ENCODE measurements at regions not wholly inside any gene's neighbourhood (a gene's known extent, or its start where the extent isn't known, plus 50 kb on each side); places are given as distances from the start of the nearest gene placed in this dataset.

GRCh38 chr7:12984117-12984516 lies 296.7 kb downstream of the ARL4A start:
- H3K9me3 Mint-ChIP-seq = no peaks in the 10 kb centered on the region
- DNase-seq (no peak), ATAC-seq (ENCODE audit: low read depth in 2 of 2) (no peak)
- H3K4me1 Mint-ChIP-seq = no peaks in the 10 kb centered on the region
- H3K4me3 Mint-ChIP-seq = no peak overlapping the region
- no peak overlapping the region for H3K27ac Mint-ChIP-seq
- no peaks in the 10 kb centered on the region for H3K36me3 Mint-ChIP-seq
- H3K27me3 Mint-ChIP-seq = peaks cover 0 to 13% (median 3%) of the 10 kb centered on the region in 3 donors

GRCh38 chr7:12985228-12985627 lies 297.8 kb downstream of the ARL4A start:
- Mint-ChIP-seq H3K27me3 (peaks cover 0 to 13% (median 0%) of the 10 kb centered on the region in 3 donors), H3K27ac (no peak overlapping the region), H3K36me3 (no peaks in the 10 kb centered on the region), H3K4me1 (no peaks in the 10 kb centered on the region), H3K9me3 (no peaks in the 10 kb centered on the region), H3K4me3 (no peak overlapping the region)
- no peak for ATAC-seq (ENCODE audit: low read depth in 2 of 2)
- DNase-seq = no peak

GRCh38 chr7:12985752-12986151 lies 298.3 kb downstream of the ARL4A start:
- DNase-seq (no peak), ATAC-seq (ENCODE audit: low read depth in 2 of 2) (no peak)
- H3K27ac Mint-ChIP-seq = no peak overlapping the region
- no peaks in the 10 kb centered on the region for H3K9me3 Mint-ChIP-seq
- H3K4me1 Mint-ChIP-seq = no peaks in the 10 kb centered on the region
- peaks cover 0 to 13% (median 0%) of the 10 kb centered on the region in 3 donors for H3K27me3 Mint-ChIP-seq
- H3K4me3 Mint-ChIP-seq = no peak overlapping the region
- H3K36me3 Mint-ChIP-seq = no peaks in the 10 kb centered on the region

- Mint-ChIP-seq H3K4me3 (no peak overlapping the region), H3K27me3 (peaks cover 0 to 13% (median 0%) of the 10 kb centered on the region in 3 donors), H3K9me3 (no peaks in the 10 kb centered on the region), H3K4me1 (no peaks in the 10 kb centered on the region), H3K27ac (no peak overlapping the region), H3K36me3 (no peaks in the 10 kb centered on the region)
- ATAC-seq (ENCODE audit: low read depth in 2 of 2) = no peak
- DNase-seq = no peak
These were observed 299.8 kb downstream of the ARL4A start for GRCh38 chr7:12987238-12987637.

- Mint-ChIP-seq H3K27ac (no peak overlapping the region), H3K9me3 (no peaks in the 10 kb centered on the region), H3K4me3 (no peak overlapping the region), H3K36me3 (no peaks in the 10 kb centered on the region), H3K27me3 (peaks cover 0 to 5% (median 0%) of the 10 kb centered on the region in 3 donors), H3K4me1 (no peaks in the 10 kb centered on the region)
- ATAC-seq (ENCODE audit: low read depth in 2 of 2) (no peak), DNase-seq (no peak)
These were observed 303.0 kb downstream of the ARL4A start for GRCh38 chr7:12990440-12990839.

DNA sequence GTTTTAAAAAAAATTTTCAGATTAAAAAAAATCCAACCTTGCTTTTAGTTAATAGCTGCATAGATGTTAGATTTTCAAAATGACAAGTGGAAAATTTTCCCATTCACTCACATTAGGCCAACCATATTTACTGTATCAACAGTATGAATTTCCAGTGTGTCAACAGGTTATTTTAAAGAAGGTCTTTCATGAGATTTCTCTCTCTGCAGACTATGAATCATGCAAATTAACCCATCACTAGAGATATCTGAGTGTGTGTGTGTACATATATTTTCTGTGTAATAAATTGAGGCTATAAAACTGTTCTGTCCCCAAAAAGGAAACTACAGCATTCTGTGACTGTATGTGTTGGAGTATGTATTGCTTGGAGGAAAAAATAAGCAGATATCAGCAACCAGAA lies 305.6 kb downstream of the ARL4A start:
- Mint-ChIP-seq H3K4me1 (no peaks in the 10 kb centered on the region), H3K27me3 (peaks cover 0 to 5% (median 0%) of the 10 kb centered on the region in 3 donors), H3K27ac (no peak overlapping the region), H3K4me3 (no peak overlapping the region), H3K36me3 (no peaks in the 10 kb centered on the region), H3K9me3 (peaks cover 0 to 2% (median 0%) of the 10 kb centered on the region in 7 donors)
- ATAC-seq (ENCODE audit: low read depth in 2 of 2) = no peak
- DNase-seq = no peak

DNA sequence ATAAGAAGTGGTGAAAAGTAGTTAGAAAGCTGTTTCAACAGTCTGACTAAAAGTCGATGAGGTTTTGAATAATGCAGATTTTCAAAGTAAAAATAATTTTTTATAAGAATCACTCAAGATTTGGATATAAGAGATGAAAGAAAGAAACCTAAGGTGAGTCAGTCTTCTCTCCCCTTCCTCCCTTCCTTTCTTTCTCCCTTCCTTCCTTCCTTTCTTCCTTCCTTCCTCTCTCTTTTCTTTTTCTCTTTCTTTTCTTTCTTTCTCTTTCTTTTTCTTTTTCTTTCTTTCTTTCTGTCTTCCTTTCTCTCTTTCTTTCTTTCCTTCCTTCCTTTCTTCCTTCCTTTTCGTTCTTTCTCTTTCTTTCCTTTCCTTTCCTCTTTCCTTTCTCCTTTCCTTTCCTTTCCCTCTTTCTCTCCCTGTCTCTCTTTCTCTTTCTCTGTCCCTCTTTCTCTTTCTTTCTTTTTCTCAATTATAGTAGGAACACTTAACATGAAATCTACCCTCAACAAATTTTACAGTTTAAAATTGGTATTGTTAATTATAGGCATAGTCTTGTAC lies 308.6 kb downstream of the ARL4A start:
- peaks cover 0 to 5% (median 0%) of the 10 kb centered on the region in 3 donors for H3K27me3 Mint-ChIP-seq
- no peak overlapping the region for H3K27ac Mint-ChIP-seq
- H3K4me1 Mint-ChIP-seq = no peaks in the 10 kb centered on the region
- DNase-seq (no peak), ATAC-seq (ENCODE audit: low read depth in 2 of 2) (no peak)
- peaks cover 0 to 8% of the 10 kb centered on the region in 2 donors for H3K36me3 Mint-ChIP-seq
- no peak overlapping the region for H3K4me3 Mint-ChIP-seq
- H3K9me3 Mint-ChIP-seq = peaks cover 7 to 20% (median 12%) of the 10 kb centered on the region in 7 donors

GRCh38 chr7:13007331-13007730 lies 319.9 kb downstream of the ARL4A start:
- H3K4me3 Mint-ChIP-seq = no peak overlapping the region
- peaks cover 3 to 19% (median 6%) of the 10 kb centered on the region in 7 donors for H3K9me3 Mint-ChIP-seq
- DNase-seq (no peak), ATAC-seq (ENCODE audit: low read depth in 2 of 2) (no peak)
- H3K4me1 Mint-ChIP-seq = peaks cover 0 to 3% (median 0%) of the 10 kb centered on the region in 3 donors
- peaks cover 3 to 16% (median 7%) of the 10 kb centered on the region in 3 donors for H3K27me3 Mint-ChIP-seq
- H3K27ac Mint-ChIP-seq = no peak overlapping the region
- H3K36me3 Mint-ChIP-seq = peaks cover 7 to 9% of the 10 kb centered on the region in 2 donors

- Mint-ChIP-seq H3K4me1 (peaks cover 0 to 3% (median 0%) of the 10 kb centered on the region in 3 donors), H3K9me3 (peaks cover 2 to 6% (median 4%) of the 10 kb centered on the region in 7 donors), H3K27ac (peak overlapping the region in 2 of 6 donors; percentile 16 to 41), H3K27me3 (peaks cover 3 to 16% (median 7%) of the 10 kb centered on the region in 3 donors), H3K36me3 (peaks cover 7 to 9% of the 10 kb centered on the region in 2 donors), H3K4me3 (no peak overlapping the region)
- DNase-seq = no peak
- ATAC-seq (ENCODE audit: low read depth in 2 of 2) = no peak
These were observed 322.1 kb downstream of the ARL4A start for GRCh38 chr7:13009517-13009916.

DNA sequence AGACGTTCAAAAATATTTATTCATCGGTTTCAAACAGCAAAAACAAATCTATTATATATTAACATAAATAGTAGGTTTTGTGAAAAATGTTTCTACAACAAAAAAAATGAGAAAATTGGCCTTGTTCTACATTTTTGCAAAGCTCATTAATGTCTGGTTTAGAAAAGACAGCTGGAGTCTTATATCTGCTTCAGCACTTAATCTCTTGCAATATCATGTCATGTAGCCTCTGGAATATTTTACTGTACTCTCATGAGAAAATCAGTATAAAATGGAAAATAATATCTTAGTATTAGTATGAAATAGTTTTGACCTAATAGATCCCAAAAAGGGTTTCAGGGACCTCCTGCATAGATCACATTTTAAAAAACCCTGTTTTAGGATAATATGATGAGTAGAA lies 326.6 kb downstream of the ARL4A start:
- Mint-ChIP-seq H3K4me3 (no peak overlapping the region), H3K27ac (no peak overlapping the region), H3K36me3 (peaks cover 7 to 9% of the 10 kb centered on the region in 2 donors), H3K9me3 (peaks cover 0 to 5% (median 4%) of the 10 kb centered on the region in 7 donors), H3K27me3 (no peaks in the 10 kb centered on the region), H3K4me1 (peaks cover 0 to 3% (median 0%) of the 10 kb centered on the region in 3 donors)
- DNase-seq (no peak), ATAC-seq (ENCODE audit: low read depth in 2 of 2) (no peak)

DNA sequence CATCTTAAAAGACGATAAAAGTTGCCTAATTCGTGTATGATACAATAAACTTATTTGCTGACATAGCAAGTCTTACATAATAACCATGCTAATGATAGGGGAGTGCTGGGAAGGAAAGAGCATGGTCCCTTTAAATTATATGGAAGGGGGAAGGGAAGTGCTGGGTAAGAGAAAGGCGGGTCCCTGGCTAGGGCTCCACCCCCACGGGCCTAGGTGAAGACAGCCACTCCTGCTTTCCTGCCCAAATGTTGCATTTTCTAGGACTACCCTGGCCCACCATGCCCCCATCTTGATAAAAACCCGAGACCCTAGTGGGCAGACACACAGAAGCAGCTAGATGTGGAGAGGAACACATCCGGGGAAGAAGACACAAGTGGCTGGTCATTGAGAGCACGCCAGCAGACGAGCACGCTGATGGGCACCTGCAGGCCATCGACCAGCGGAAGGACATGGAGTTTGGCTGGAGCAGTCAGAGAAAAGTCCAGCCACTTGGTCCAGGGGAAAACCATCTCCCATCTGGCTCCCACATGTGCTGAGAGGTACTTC lies 328.7 kb downstream of the ARL4A start:
- no peak overlapping the region for H3K27ac Mint-ChIP-seq

GRCh38 chr7:13016592-13017332 lies 329.3 kb downstream of the ARL4A start:
- no peak for ATAC-seq (ENCODE audit: low read depth in 2 of 2)
- Mint-ChIP-seq H3K27ac (no peak overlapping the region), H3K9me3 (no peaks in the 10 kb centered on the region), H3K27me3 (peaks cover 0 to 6% (median 0%) of the 10 kb centered on the region in 3 donors), H3K4me1 (no peaks in the 10 kb centered on the region), H3K4me3 (no peak overlapping the region), H3K36me3 (no peaks in the 10 kb centered on the region)
- DNase-seq = no peak

More for the DNA sequence above, 328.7 kb downstream of the ARL4A start:
- ATAC-seq (ENCODE audit: low read depth in 2 of 2) (no peak), DNase-seq (no peak)
- Mint-ChIP-seq H3K9me3 (peaks cover 0 to 4% (median 3%) of the 10 kb centered on the region in 7 donors), H3K36me3 (peaks cover 4 to 5% of the 10 kb centered on the region in 2 donors), H3K4me1 (peaks cover 0 to 3% (median 0%) of the 10 kb centered on the region in 3 donors), H3K4me3 (no peak overlapping the region), H3K27me3 (peaks cover 0 to 6% (median 0%) of the 10 kb centered on the region in 3 donors)

DNA sequence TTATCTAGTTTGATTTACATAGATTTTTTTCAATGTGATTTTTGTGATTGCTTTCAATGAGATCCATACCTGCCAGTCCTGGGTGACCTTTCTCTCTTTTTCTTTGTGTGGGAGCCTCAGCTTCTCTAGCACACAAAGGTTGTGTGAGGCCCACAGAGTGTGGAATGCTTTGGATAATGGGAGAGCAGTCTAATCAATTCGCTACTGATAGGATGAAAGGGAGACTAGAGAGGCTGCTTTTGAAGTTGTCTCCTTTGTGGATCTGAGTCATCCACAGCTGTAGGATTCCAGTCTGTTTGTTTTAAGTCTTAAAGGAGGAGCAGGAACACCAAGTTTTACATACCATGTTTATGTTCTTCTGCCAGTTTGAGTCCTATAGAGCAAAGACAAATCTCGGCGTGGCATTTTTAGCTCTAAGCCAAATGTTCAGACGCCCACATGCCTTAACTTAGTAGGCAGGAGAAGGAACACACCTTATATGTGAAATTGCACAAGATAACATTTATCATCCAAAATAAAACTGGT lies 330.0 kb downstream of the ARL4A start:
- Mint-ChIP-seq H3K27me3 (peaks cover 0 to 6% (median 0%) of the 10 kb centered on the region in 3 donors), H3K4me1 (no peaks in the 10 kb centered on the region)
- no peak for ATAC-seq (ENCODE audit: low read depth in 2 of 2)

More for the DNA sequence above, 330.0 kb downstream of the ARL4A start:
- no peaks in the 10 kb centered on the region for H3K9me3 Mint-ChIP-seq
- H3K36me3 Mint-ChIP-seq = no peaks in the 10 kb centered on the region
- DNase-seq = no peak
- H3K27ac Mint-ChIP-seq = peak overlapping the region in 3 of 6 donors; percentile 44 to 82 (median 45)
- no peak overlapping the region for H3K4me3 Mint-ChIP-seq

Data from naive B cell (primary cell).